ENCODE measurements at regions not wholly inside any gene's neighbourhood (a gene's known extent, or its start where the extent isn't known, plus 50 kb on each side); places are given as distances from the start of the nearest gene placed in this dataset.
A peak's percentile ranks its signal among the peaks of the same experiment; 100 is the strongest.
"Not testable (repeated sequence)": the region's sequence is repeated elsewhere in the genome, so short reads cannot be mapped to it uniquely, and the experiment has no call there.

DNA sequence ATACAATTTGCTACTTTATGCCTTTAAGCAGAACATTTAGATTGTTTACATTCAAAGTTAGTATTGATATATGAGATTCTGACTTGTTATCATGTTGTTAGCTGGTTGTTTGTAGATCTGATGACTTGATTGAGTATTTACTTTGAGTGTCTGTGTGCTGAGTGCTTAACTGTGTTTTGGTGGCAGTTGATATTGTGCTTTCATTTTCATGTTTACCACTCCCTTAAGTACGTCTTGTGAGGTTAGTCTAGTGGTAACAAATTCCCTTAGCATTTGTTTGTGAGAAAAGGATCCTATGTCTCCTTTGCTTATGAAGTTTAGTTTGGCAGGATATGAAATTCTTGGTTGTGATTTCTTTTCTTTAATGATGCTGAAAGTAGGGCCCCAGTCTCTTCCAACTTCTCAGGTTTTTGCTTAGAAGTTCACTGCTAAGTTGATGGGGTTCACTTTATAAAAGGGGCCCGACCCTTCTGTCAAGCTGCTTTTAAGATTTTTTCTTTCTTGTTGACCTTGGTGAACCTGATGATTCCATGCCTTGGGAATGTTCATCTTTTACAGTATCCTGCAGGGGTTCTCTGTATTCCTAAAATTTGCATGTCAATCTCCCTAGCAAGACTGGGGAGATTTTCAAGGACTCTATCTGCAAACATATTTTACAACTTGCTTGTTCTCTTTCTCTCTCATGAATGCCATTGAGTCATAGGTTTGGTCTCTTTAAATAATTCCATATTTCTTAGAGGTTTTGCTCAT is 1095.4 kb upstream of the PCDH20 start:
- H3K4me3 ChIP-seq (ENCODE audit: low read depth, low read length), result 0 out of 2 replicates have a peak overlapping the region, but pooled peaks have one; percentile 0

DNA sequence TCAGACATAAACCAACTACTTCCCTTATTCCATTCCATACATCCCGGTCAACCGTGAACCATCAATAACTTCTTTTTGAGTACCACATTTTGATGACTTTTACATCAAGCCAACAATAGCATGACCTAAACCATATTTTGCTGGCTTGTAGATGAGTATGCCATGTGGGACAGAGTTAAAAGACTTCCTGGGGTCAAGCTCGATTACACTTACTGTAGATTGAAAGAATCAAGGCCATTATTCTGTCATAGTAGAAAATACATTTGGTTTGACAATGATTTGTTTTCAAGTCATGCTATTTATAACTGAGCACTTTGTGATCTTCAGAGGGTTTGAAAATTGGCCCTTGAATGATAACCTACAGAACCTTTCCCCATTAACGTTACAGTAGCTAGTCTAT is 1086.9 kb upstream of the PCDH20 start:
- no peak overlapping the region for H3K9ac ChIP-seq (ENCODE audit: low read length)
- no peaks in the 10 kb centered on the region for H3K36me3 ChIP-seq (ENCODE audit: control insufficient read depth, insufficient read depth, low read length)
- no peaks in the 10 kb centered on the region for H3K9me3 ChIP-seq (ENCODE audit: control insufficient read depth, insufficient read depth, low read depth, low read length)
- H3K4me1 ChIP-seq (ENCODE audit: control insufficient read depth, insufficient read depth, low read length), result no peaks in the 10 kb centered on the region
- H3K27me3 ChIP-seq (ENCODE audit: control insufficient read depth, insufficient read depth, low read length), result no peaks in the 10 kb centered on the region
- H3K4me3 ChIP-seq (ENCODE audit: low read depth, low read length), result no peak overlapping the region
- no peak overlapping the region for H3K27ac ChIP-seq (ENCODE audit: low read depth, low read length)

More for the DNA sequence above, 1095.4 kb upstream of the PCDH20 start:
- Histone ChIP-seq H3K27ac (ENCODE audit: low read depth, low read length) (peak overlapping the region; percentile 17; the same call in 1 of the 2 replicates), H3K36me3 (ENCODE audit: control insufficient read depth, insufficient read depth, low read length) (no peaks in the 10 kb centered on the region), H3K9me3 (ENCODE audit: control insufficient read depth, insufficient read depth, low read depth, low read length) (no peaks in the 10 kb centered on the region), H3K9ac (ENCODE audit: low read length) (peak overlapping the region; percentile 8), H3K27me3 (ENCODE audit: control insufficient read depth, insufficient read depth, low read length) (no peaks in the 10 kb centered on the region), H3K4me1 (ENCODE audit: control insufficient read depth, insufficient read depth, low read length) (peaks cover 31% of the 10 kb centered on the region)

DNA sequence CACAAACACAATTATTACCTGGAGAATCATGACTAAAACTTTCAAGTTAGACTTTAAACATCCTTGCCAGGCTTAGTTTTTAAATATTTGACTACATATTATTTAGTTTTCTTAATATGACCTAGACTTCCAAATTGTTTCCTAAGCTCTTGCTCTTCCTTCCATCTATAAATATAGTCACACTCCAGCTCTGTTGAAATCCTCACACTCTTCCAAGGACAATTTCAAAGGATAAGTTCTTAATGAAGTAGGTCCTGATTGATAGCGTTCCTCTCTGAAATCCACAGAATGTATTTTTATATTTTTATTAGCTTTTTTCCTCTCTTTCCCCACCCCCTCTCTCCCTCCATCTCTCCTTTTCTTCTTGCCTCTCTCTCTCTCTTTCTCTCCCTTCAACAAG is 1074.1 kb upstream of the PCDH20 start:
- no peak overlapping the region for H3K9ac ChIP-seq (ENCODE audit: low read length)
- H3K27me3 ChIP-seq (ENCODE audit: control insufficient read depth, insufficient read depth, low read length), result no peaks in the 10 kb centered on the region
- no peak overlapping the region for H3K27ac ChIP-seq (ENCODE audit: low read depth, low read length)
- H3K4me1 ChIP-seq (ENCODE audit: control insufficient read depth, insufficient read depth, low read length), result no peaks in the 10 kb centered on the region
- H3K36me3 ChIP-seq (ENCODE audit: control insufficient read depth, insufficient read depth, low read length), result no peaks in the 10 kb centered on the region
- H3K4me3 ChIP-seq (ENCODE audit: low read depth, low read length), result no peak overlapping the region
- no peaks in the 10 kb centered on the region for H3K9me3 ChIP-seq (ENCODE audit: control insufficient read depth, insufficient read depth, low read depth, low read length)

DNA sequence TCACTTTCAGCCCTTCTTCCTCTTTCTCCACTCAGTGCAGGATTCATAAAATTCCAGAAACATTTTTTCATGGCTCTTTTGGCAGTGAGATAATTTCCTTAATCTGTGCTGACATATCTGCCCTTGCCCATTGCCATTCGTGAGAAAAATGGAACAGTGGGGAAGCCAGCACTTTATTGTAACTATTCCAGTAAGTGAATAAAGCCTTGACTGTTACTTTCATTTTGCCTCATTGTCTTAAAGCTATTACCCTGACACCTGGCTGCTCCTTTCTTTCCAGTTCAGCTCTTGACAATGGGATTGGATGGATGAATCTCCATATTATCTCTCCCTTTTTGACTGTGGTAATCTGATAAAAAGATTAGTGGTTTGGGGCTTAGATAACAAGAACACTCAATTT is 1068.1 kb upstream of the PCDH20 start:
- Histone ChIP-seq H3K9me3 (ENCODE audit: control insufficient read depth, insufficient read depth, low read depth, low read length) (no peaks in the 10 kb centered on the region), H3K4me3 (ENCODE audit: low read depth, low read length) (no peak overlapping the region), H3K27ac (ENCODE audit: low read depth, low read length) (no peak overlapping the region), H3K36me3 (ENCODE audit: control insufficient read depth, insufficient read depth, low read length) (no peaks in the 10 kb centered on the region), H3K27me3 (ENCODE audit: control insufficient read depth, insufficient read depth, low read length) (no peaks in the 10 kb centered on the region), H3K9ac (ENCODE audit: low read length) (no peak overlapping the region), H3K4me1 (ENCODE audit: control insufficient read depth, insufficient read depth, low read length) (0 out of 2 replicates have a peak, but pooled peaks cover 4% of the 10 kb centered on the region)

DNA sequence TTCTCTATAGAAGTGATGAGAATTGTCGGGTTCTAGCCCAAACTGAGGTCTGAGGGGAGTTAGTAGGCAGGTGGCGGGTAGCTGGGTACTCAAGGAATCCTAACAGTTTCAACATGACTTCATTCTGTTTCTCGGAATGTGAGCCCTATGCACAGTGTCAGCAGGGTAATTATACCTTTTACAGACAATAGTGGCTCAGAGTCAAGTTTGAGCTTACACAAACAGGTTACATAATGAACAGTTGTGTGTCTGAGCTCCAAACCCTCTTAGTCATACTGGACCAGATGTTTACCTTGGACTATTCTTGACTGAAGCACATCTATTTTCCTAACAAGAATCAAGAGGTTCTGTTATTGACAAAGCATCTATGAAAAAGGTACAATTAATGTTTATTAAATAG is 1066.7 kb upstream of the PCDH20 start:
- no peaks in the 10 kb centered on the region for H3K9me3 ChIP-seq (ENCODE audit: control insufficient read depth, insufficient read depth, low read depth, low read length)
- 0 out of 2 replicates have a peak, but pooled peaks cover 4% of the 10 kb centered on the region for H3K4me1 ChIP-seq (ENCODE audit: control insufficient read depth, insufficient read depth, low read length)
- no peaks in the 10 kb centered on the region for H3K36me3 ChIP-seq (ENCODE audit: control insufficient read depth, insufficient read depth, low read length)
- no peaks in the 10 kb centered on the region for H3K27me3 ChIP-seq (ENCODE audit: control insufficient read depth, insufficient read depth, low read length)
- no peak overlapping the region for H3K9ac ChIP-seq (ENCODE audit: low read length)
- H3K27ac ChIP-seq (ENCODE audit: low read depth, low read length), result no peak overlapping the region
- H3K4me3 ChIP-seq (ENCODE audit: low read depth, low read length), result no peak overlapping the region

DNA sequence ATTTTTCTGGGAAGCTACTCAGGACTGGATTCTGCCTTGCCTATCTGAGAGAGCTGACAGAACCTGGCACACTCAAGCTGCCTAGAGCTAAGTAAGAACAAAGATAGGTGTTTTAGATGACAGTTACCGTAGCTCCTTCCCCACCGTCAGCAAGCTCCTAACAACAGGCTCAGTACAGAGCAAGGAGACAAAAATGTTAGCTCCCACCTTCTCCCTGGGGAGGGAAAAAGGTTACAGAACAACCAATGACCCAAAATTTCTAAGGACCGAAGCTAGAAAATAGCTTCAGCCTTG is 1058.2 kb upstream of the PCDH20 start:
- Histone ChIP-seq H3K27me3 (ENCODE audit: control insufficient read depth, insufficient read depth, low read length) (no peaks in the 10 kb centered on the region), H3K4me3 (ENCODE audit: low read depth, low read length) (no peak overlapping the region), H3K9ac (ENCODE audit: low read length) (no peak overlapping the region), H3K36me3 (ENCODE audit: control insufficient read depth, insufficient read depth, low read length) (no peaks in the 10 kb centered on the region), H3K9me3 (ENCODE audit: control insufficient read depth, insufficient read depth, low read depth, low read length) (no peaks in the 10 kb centered on the region), H3K27ac (ENCODE audit: low read depth, low read length) (no peak overlapping the region), H3K4me1 (ENCODE audit: control insufficient read depth, insufficient read depth, low read length) (peaks cover 12% of the 10 kb centered on the region)

DNA sequence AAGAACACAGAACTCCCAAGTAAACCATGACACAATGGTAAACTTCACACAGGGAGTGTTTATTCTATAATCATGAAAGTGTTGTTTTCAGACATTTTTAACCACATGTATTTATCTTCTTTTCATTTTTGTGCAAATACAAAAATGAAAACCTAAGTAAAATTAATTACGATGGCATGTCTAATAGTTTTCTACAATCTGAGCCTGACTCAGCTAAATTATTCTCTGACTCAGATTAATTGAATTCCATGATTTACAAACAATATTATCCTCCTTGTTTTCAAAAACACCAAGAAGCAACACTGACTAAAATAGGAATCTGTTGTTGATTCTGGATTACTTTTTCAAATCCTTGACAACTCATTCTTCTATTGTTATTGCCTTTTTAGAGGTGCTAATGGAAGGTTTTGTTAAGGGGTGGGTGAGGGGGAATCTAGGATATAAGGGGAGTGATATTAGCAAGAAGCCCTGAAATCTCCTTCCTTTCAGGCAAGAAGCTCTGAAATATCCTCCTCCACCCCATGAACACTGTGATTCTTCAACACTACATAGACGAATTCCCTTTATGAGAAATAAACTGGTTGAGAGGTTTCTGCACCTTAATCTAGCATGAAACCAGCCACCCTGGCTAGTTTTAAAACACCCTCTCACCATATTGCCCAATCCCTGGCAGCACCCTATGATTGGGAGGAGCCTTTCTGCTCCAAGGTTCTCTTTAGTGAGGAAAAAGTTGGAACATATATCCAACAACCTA is 1057.7 kb upstream of the PCDH20 start:
- no peaks in the 10 kb centered on the region for H3K36me3 ChIP-seq (ENCODE audit: control insufficient read depth, insufficient read depth, low read length)
- H3K27ac ChIP-seq (ENCODE audit: low read depth, low read length), result no peak overlapping the region
- H3K9me3 ChIP-seq (ENCODE audit: control insufficient read depth, insufficient read depth, low read depth, low read length), result no peaks in the 10 kb centered on the region
- peaks cover 12% of the 10 kb centered on the region for H3K4me1 ChIP-seq (ENCODE audit: control insufficient read depth, insufficient read depth, low read length)
- H3K27me3 ChIP-seq (ENCODE audit: control insufficient read depth, insufficient read depth, low read length), result no peaks in the 10 kb centered on the region
- no peak overlapping the region for H3K4me3 ChIP-seq (ENCODE audit: low read depth, low read length)
- H3K9ac ChIP-seq (ENCODE audit: low read length), result no peak overlapping the region

DNA sequence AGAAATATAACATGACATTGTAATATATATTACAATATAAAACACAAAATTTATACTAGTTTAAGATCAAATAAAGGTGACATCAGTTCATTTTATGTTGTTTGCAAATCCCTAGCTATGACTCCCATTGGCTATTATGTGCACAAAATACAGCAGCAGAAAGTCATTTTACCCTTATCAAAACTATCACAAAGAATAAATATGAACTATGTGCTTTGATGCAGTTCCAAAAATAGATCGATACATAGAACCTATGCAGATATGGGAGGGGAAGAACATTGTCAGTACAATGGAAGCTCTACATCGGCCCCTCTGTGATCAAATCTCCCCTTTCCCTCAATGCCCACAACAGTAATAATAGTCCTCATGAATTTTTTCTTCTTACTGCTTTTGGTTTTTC is 1038.1 kb upstream of the PCDH20 start:
- Histone ChIP-seq H3K4me3 (ENCODE audit: low read depth, low read length) (no peak overlapping the region), H3K27ac (ENCODE audit: low read depth, low read length) (no peak overlapping the region), H3K4me1 (ENCODE audit: control insufficient read depth, insufficient read depth, low read length) (no peaks in the 10 kb centered on the region), H3K9me3 (ENCODE audit: control insufficient read depth, insufficient read depth, low read depth, low read length) (no peaks in the 10 kb centered on the region), H3K27me3 (ENCODE audit: control insufficient read depth, insufficient read depth, low read length) (no peaks in the 10 kb centered on the region), H3K36me3 (ENCODE audit: control insufficient read depth, insufficient read depth, low read length) (no peaks in the 10 kb centered on the region), H3K9ac (ENCODE audit: low read length) (no peak overlapping the region)

DNA sequence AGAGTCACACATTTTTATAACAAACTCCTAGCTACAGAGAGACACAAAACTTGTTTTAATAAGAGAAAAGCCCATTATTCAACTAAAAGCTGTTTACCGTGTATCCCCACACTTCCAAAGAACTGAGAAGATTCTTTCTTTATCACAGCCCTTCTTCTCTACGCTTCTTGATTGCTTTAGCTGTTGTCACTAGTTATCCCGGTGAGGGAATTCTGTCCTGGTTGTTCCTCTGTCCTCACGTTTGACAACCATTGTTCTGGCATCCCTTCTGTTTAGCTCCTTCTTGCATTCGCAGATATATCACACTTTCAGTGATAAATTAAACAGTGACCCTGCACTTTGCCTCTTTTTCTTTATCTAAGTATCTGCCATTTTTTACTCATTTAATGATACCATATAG is 1035.1 kb upstream of the PCDH20 start:
- H3K27me3 ChIP-seq (ENCODE audit: control insufficient read depth, insufficient read depth, low read length), result no peaks in the 10 kb centered on the region
- no peak overlapping the region for H3K27ac ChIP-seq (ENCODE audit: low read depth, low read length)
- no peak overlapping the region for H3K4me3 ChIP-seq (ENCODE audit: low read depth, low read length)
- 0 out of 2 replicates have a peak, but pooled peaks cover 5% of the 10 kb centered on the region for H3K9me3 ChIP-seq (ENCODE audit: control insufficient read depth, insufficient read depth, low read depth, low read length)
- no peak overlapping the region for H3K9ac ChIP-seq (ENCODE audit: low read length)
- no peaks in the 10 kb centered on the region for H3K36me3 ChIP-seq (ENCODE audit: control insufficient read depth, insufficient read depth, low read length)
- no peaks in the 10 kb centered on the region for H3K4me1 ChIP-seq (ENCODE audit: control insufficient read depth, insufficient read depth, low read length)

DNA sequence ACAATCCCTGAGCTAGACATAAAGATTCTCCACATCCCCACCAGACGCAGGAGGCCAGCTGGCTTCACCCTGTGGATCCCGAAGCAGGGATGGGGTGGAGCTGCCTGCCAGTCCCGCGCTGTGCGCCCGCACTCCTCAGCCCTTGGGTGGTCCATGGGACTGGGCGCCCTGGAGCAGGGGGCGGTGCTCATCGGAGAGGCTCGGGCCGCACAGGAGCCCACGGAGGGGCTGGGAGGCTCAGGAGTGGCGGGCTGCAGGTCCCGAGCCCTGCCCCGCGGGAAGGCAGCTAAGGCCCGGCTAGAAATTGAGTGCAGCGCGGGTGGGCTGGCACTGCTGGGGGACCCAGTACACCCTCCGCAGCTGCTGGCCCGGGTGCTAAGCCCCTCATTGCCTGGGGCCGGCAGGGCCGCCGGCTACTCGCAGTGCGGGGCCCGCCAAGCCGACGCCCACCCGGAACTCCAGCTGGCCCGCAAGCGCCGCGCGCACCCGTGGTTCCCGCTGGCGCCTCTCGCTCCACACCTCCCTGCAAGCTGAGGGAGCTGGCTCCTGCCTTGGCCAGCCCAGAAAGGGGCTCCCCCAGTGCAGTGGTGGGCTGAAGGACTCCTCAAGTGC is 1032.2 kb upstream of the PCDH20 start:
- not testable (repeated sequence) for H3K4me1 ChIP-seq (ENCODE audit: control insufficient read depth, insufficient read depth, low read length); H3K9ac ChIP-seq (ENCODE audit: low read length); H3K36me3 ChIP-seq (ENCODE audit: control insufficient read depth, insufficient read depth, low read length); H3K27ac ChIP-seq (ENCODE audit: low read depth, low read length); H3K4me3 ChIP-seq (ENCODE audit: low read depth, low read length); H3K27me3 ChIP-seq (ENCODE audit: control insufficient read depth, insufficient read depth, low read length); H3K9me3 ChIP-seq (ENCODE audit: control insufficient read depth, insufficient read depth, low read depth, low read length)

DNA sequence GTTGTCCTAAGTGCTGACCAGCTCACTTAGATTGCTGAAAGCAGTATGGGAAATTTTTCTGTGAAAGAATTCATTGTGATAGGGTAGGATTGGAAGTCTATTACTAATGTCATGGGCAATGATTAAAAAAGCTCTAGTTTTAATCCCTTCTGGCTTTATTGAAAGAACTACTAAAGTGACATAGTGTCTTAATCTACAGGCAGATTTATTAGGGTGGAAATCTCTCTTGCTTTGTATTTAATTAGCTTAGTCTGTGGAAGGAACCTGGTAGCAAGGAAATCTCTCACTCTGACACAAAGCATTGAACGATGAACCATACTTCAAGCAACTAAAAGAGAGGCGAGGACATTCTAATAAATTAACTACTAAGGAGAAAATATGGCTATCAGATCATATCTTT is 1029.2 kb upstream of the PCDH20 start:
- Histone ChIP-seq H3K36me3 (ENCODE audit: control insufficient read depth, insufficient read depth, low read length) (no peaks in the 10 kb centered on the region), H3K4me1 (ENCODE audit: control insufficient read depth, insufficient read depth, low read length) (no peaks in the 10 kb centered on the region), H3K4me3 (ENCODE audit: low read depth, low read length) (no peak overlapping the region), H3K27ac (ENCODE audit: low read depth, low read length) (no peak overlapping the region), H3K9me3 (ENCODE audit: control insufficient read depth, insufficient read depth, low read depth, low read length) (0 out of 2 replicates have a peak, but pooled peaks cover 5% of the 10 kb centered on the region), H3K9ac (ENCODE audit: low read length) (no peak overlapping the region), H3K27me3 (ENCODE audit: control insufficient read depth, insufficient read depth, low read length) (no peaks in the 10 kb centered on the region)
